BLaER1 treated with 17β-estradiol and CSF1 and Interleukin-3, amounts not matched to agents 10 nM and 100 nM (cell line): ENCODE measurements at regions not wholly inside any gene's neighbourhood (a gene's known extent, or its start where the extent isn't known, plus 50 kb on each side); places are given as distances from the start of the nearest gene placed in this dataset.

ENCODE experiments used
- H3K27ac ChIP-seq, 11 experiments: shearing (Covaris generic); formaldehyde crosslinking; 2 replicates each; pipeline ENCODE4 v1.8.1; 2022
- H3K27me3 ChIP-seq, 11 experiments: shearing (Covaris generic); formaldehyde crosslinking; 2 replicates each; pipeline ENCODE4 v1.8.1; 2022
- H3K36me3 ChIP-seq, 11 experiments: shearing (Covaris generic); formaldehyde crosslinking; 2 replicates each; pipeline ENCODE4 v1.8.1; 2022
- H3K4me1 ChIP-seq, 10 experiments: shearing (Covaris generic); formaldehyde crosslinking; 2 replicates each; pipeline ENCODE4 v1.8.1; 2022
- H3K4me2 ChIP-seq, 11 experiments: shearing (Covaris generic); formaldehyde crosslinking; 2 replicates each; pipeline ENCODE4 v1.8.1; 2022
- H3K4me3 ChIP-seq, 10 experiments: shearing (Covaris generic); formaldehyde crosslinking; 2 replicates each; pipeline ENCODE4 v1.8.1; 2022
- H3K9ac ChIP-seq, 11 experiments: shearing (Covaris generic); formaldehyde crosslinking; 2 replicates each; pipeline ENCODE4 v1.8.1; 2022
- H3K9me3 ChIP-seq, 11 experiments: shearing (Covaris generic); formaldehyde crosslinking; replicated peaks in 1 of 11; 2 replicates each; pipeline ENCODE4 v1.8.1; 2022
- H4K20me1 ChIP-seq, 11 experiments: shearing (Covaris generic); formaldehyde crosslinking; 2 replicates each; pipeline ENCODE4 v1.8.1; 2022
- Cebpa-rat ChIP-seq, 11 experiments: shearing (Covaris generic); IDR thresholded peaks; 2 replicates each; pipeline ENCODE4 v1.8.1; 2022

DNA sequence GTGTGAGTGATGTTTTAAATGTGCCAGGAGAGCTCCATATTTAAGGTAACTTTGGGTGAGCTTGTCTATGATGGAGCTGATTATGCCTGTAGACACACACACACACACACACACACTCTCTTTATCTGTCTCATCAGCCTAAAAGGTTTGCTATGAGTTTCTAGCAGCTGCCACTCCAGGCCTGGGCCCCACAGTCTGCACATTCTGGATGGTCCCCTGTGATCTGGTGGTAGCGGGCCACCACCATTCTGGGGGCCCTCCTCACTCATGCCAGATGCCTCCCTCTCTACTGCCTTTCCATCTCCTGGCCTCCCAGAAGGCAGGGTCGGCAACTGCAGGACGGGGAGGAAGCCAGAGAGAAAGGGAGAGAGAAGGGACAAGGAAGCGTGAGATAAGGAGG, 129.2 kb upstream of the TNR start:
- H3K27ac ChIP-seq: no peak overlapping the region
- H3K4me2 ChIP-seq: no peak overlapping the region
- peaks cover 0 to 7% (median 0%) of the 10 kb centered on the region in 10 experiments; a peak in 3 of 20 replicates for H3K4me1 ChIP-seq
- no peaks in the 10 kb centered on the region for H3K27me3 ChIP-seq
- no peak overlapping the region for H3K4me3 ChIP-seq
- no peaks in the 10 kb centered on the region for H3K9me3 ChIP-seq
- H3K36me3 ChIP-seq: no peaks in the 10 kb centered on the region
- no peaks in the 10 kb centered on the region for H4K20me1 ChIP-seq
- no peak for TF ChIP-seq Cebpa-rat (IDR thresholded peaks at IDR 0.05)
- no peak overlapping the region for H3K9ac ChIP-seq

GRCh38 chr1:175871647-175872046, 128.3 kb upstream of the TNR start:
- H3K36me3 ChIP-seq: no peaks in the 10 kb centered on the region
- H3K9ac ChIP-seq: no peak overlapping the region
- peaks cover 0 to 7% (median 0%) of the 10 kb centered on the region in 10 experiments; a peak in 3 of 20 replicates for H3K4me1 ChIP-seq
- TF ChIP-seq Cebpa-rat (IDR thresholded peaks at IDR 0.05): no peak
- no peak overlapping the region for H3K4me2 ChIP-seq
- no peak overlapping the region for H3K4me3 ChIP-seq
- no peaks in the 10 kb centered on the region for H3K9me3 ChIP-seq
- no peaks in the 10 kb centered on the region for H4K20me1 ChIP-seq
- no peak overlapping the region for H3K27ac ChIP-seq
- H3K27me3 ChIP-seq: no peaks in the 10 kb centered on the region

DNA sequence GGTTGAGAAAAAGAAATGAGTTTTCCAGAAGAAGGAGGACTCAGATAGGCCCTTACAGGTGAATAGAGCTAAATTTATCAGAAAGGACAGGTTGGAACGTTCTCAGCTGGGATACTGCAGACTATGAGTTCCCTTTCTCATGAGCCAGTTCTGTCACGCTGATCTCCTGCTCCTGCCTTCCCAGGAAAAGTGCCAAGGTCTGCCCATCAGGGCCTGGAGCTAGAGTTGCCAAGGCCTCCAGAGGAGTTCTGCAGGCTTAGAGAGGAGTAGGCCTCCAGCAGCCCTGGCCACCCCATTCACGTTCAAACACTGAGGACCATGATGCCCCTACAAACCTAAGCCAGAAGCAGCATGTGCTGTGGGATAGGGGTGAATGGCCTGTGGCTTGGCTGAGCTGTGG, 126.8 kb upstream of the TNR start:
- no peaks in the 10 kb centered on the region for H3K9me3 ChIP-seq
- H3K36me3 ChIP-seq: no peaks in the 10 kb centered on the region
- H3K27ac ChIP-seq: no peak overlapping the region
- H3K4me3 ChIP-seq: no peak overlapping the region
- no peaks in the 10 kb centered on the region for H3K27me3 ChIP-seq
- TF ChIP-seq Cebpa-rat (IDR thresholded peaks at IDR 0.05): no peak
- no peak overlapping the region for H3K4me2 ChIP-seq
- no peak overlapping the region for H3K9ac ChIP-seq
- peaks cover 0 to 7% (median 0%) of the 10 kb centered on the region in 10 experiments; a peak in 3 of 20 replicates for H3K4me1 ChIP-seq
- no peaks in the 10 kb centered on the region for H4K20me1 ChIP-seq

- Histone ChIP-seq H3K9ac (no peak overlapping the region), H3K36me3 (no peaks in the 10 kb centered on the region), H4K20me1 (no peaks in the 10 kb centered on the region; a peak in 1 of 22 replicates), H3K27ac (no peak overlapping the region), H3K27me3 (no peaks in the 10 kb centered on the region), H3K4me2 (no peak overlapping the region), H3K4me1 (no peaks in the 10 kb centered on the region), H3K4me3 (no peak overlapping the region), H3K9me3 (no peaks in the 10 kb centered on the region)
- TF ChIP-seq Cebpa-rat (IDR thresholded peaks at IDR 0.05): no peak
Observed at GRCh38 chr1:175866776-175867175, 123.4 kb upstream of the TNR start.

DNA sequence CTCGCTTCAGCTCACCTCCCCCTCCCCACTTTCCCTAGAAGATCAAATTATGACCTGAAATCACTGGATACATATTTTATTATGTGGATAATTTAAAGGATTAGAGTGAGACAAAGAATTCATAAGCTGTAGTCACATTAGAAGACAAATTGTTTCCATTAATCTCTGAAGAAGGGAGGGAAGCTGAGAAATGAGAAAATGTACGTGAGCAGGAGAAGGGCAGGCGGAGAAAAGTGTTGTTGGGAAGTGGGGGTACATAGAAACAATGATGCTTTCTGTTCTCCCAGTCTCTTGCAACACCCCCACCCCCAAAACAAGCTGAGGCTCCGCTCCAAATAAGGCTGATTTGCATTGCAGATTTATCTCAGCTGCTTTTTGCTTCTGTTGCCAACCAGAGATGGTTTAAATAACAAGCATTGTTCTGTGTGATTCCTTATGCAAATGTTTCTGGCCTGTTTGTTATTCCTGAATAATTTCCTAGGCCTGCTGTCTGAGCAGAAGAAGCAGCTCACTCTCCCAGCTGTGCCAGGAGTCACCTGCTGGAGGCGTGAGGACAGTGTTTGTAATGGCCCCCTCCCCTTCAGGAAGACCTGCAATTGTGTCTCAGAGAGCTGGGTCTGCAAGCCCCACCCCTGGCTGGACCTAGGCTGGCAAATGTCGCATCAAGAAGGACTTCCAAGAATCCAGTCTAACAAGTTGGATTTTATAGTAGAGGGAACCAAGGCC, 121.8 kb upstream of the TNR start:
- no peaks in the 10 kb centered on the region for H3K36me3 ChIP-seq
- no peak overlapping the region for H3K27ac ChIP-seq
- H3K27me3 ChIP-seq: no peaks in the 10 kb centered on the region
- H4K20me1 ChIP-seq: no peaks in the 10 kb centered on the region; a peak in 1 of 22 replicates
- H3K9ac ChIP-seq: no peak overlapping the region
- no peaks in the 10 kb centered on the region for H3K9me3 ChIP-seq
- TF ChIP-seq Cebpa-rat (IDR thresholded peaks at IDR 0.05): no peak
- H3K4me2 ChIP-seq: no peak overlapping the region
- H3K4me3 ChIP-seq: no peak overlapping the region
- no peaks in the 10 kb centered on the region for H3K4me1 ChIP-seq

GRCh38 chr1:175864625-175865024, 121.2 kb upstream of the TNR start:
- Histone ChIP-seq H3K36me3 (no peaks in the 10 kb centered on the region), H3K9me3 (no peaks in the 10 kb centered on the region), H3K4me1 (no peaks in the 10 kb centered on the region), H3K27ac (no peak overlapping the region), H4K20me1 (no peaks in the 10 kb centered on the region; a peak in 1 of 22 replicates), H3K4me2 (no peak overlapping the region), H3K4me3 (no peak overlapping the region), H3K9ac (no peak overlapping the region), H3K27me3 (no peaks in the 10 kb centered on the region)
- TF ChIP-seq Cebpa-rat (IDR thresholded peaks at IDR 0.05): no peak

- no peak for TF ChIP-seq Cebpa-rat (IDR thresholded peaks at IDR 0.05)
- Histone ChIP-seq H3K4me2 (no peak overlapping the region), H3K9ac (no peak overlapping the region), H3K27ac (no peak overlapping the region), H3K4me3 (no peak overlapping the region), H3K27me3 (no peaks in the 10 kb centered on the region), H3K4me1 (no peaks in the 10 kb centered on the region), H3K9me3 (no peaks in the 10 kb centered on the region), H3K36me3 (no peaks in the 10 kb centered on the region), H4K20me1 (no peaks in the 10 kb centered on the region; a peak in 1 of 22 replicates)
Observed at GRCh38 chr1:175864183-175864582, 120.8 kb upstream of the TNR start.

DNA sequence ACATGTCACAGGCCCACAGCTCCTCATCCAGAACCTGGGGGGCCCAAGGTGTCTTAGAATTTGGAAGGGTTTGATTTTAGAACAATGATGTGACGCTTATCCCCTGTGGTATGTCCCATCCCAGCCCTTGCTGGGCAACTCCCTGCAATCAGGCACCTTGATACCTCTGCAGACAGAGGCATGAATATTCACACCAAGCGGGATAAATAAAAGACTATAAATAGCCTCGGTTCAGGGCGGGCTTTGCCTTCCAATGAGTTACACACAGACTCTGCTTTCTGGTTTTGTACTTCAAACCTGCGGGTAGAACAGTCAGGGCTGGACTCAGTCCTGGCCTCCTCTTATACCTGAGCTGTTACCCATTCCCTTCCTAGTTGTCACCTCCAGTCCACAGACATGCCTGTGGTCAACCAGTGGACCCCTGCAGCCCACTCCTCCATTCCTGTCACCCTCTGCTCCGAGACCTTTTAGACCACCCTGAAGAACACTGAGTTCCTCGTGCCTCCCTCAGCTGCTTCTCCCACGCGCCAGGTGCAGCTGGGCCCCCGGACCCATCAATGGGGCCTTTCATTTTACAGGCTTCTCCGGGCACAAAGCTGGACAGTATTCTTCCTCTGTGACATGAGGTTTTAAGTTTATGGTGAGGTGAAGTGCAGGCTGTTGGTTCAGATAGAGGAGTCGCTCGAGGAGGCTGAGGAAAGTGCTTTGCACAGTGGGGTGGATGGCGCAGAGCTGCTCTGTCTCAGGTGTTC, 120.1 kb upstream of the TNR start:
- no peak overlapping the region for H3K4me2 ChIP-seq
- H3K9ac ChIP-seq: no peak overlapping the region
- TF ChIP-seq Cebpa-rat (IDR thresholded peaks at IDR 0.05): no peak
- no peak overlapping the region for H3K4me3 ChIP-seq
- H3K27me3 ChIP-seq: no peaks in the 10 kb centered on the region
- H3K27ac ChIP-seq: no peak overlapping the region
- H4K20me1 ChIP-seq: no peaks in the 10 kb centered on the region; a peak in 1 of 22 replicates
- H3K36me3 ChIP-seq: no peaks in the 10 kb centered on the region
- no peaks in the 10 kb centered on the region for H3K9me3 ChIP-seq
- H3K4me1 ChIP-seq: no peaks in the 10 kb centered on the region

GRCh38 chr1:175862408-175862807, 119.0 kb upstream of the TNR start:
- H3K9me3 ChIP-seq: no peaks in the 10 kb centered on the region
- H3K9ac ChIP-seq: no peak overlapping the region
- H4K20me1 ChIP-seq: no peaks in the 10 kb centered on the region; a peak in 1 of 22 replicates
- TF ChIP-seq Cebpa-rat (IDR thresholded peaks at IDR 0.05): no peak
- no peaks in the 10 kb centered on the region for H3K36me3 ChIP-seq
- H3K27ac ChIP-seq: no peak overlapping the region
- no peak overlapping the region for H3K4me2 ChIP-seq
- no peaks in the 10 kb centered on the region for H3K27me3 ChIP-seq
- H3K4me1 ChIP-seq: no peaks in the 10 kb centered on the region
- H3K4me3 ChIP-seq: no peak overlapping the region
